ENCODE measurements at regions not wholly inside any gene's neighbourhood (a gene's known extent, or its start where the extent isn't known, plus 50 kb on each side); places are given as distances from the start of the nearest gene placed in this dataset.

- Histone ChIP-seq H3K9me3 (ENCODE audit: insufficient read depth, low read depth, low read length) (no peaks in the 10 kb centered on the region), H3K9ac (ENCODE audit: low read depth, low read length) (no peak overlapping the region), H3K27me3 (ENCODE audit: insufficient read depth, low read length) (no peaks in the 10 kb centered on the region), H3K4me1 (ENCODE audit: insufficient read depth, low read length) (no peaks in the 10 kb centered on the region), H3K27ac (ENCODE audit: low read length) (no peak overlapping the region), H3K36me3 (ENCODE audit: insufficient read depth, low read depth, low read length) (no peaks in the 10 kb centered on the region), H3K4me3 (ENCODE audit: low read length) (no peak overlapping the region)
These were observed 707.8 kb downstream of the STIM2 start for GRCh38 chr4:27568236-27568951.

- Histone ChIP-seq H3K27ac (ENCODE audit: low read length) (no peak overlapping the region), H3K9me3 (ENCODE audit: insufficient read depth, low read depth, low read length) (no peaks in the 10 kb centered on the region), H3K36me3 (ENCODE audit: insufficient read depth, low read depth, low read length) (no peaks in the 10 kb centered on the region), H3K9ac (ENCODE audit: low read depth, low read length) (no peak overlapping the region), H3K4me1 (ENCODE audit: insufficient read depth, low read length) (no peaks in the 10 kb centered on the region), H3K4me3 (ENCODE audit: low read length) (no peak overlapping the region), H3K27me3 (ENCODE audit: insufficient read depth, low read length) (no peaks in the 10 kb centered on the region)
These were observed 708.3 kb downstream of the STIM2 start for GRCh38 chr4:27568952-27569319.

GRCh38 chr4:27574743-27575142 lies 714.1 kb downstream of the STIM2 start:
- Histone ChIP-seq H3K27ac (ENCODE audit: low read length) (no peak overlapping the region), H3K4me3 (ENCODE audit: low read length) (no peak overlapping the region), H3K9me3 (ENCODE audit: insufficient read depth, low read depth, low read length) (no peaks in the 10 kb centered on the region), H3K27me3 (ENCODE audit: insufficient read depth, low read length) (no peaks in the 10 kb centered on the region), H3K4me1 (ENCODE audit: insufficient read depth, low read length) (no peaks in the 10 kb centered on the region), H3K36me3 (ENCODE audit: insufficient read depth, low read depth, low read length) (no peaks in the 10 kb centered on the region), H3K9ac (ENCODE audit: low read depth, low read length) (no peak overlapping the region)

GRCh38 chr4:27577951-27578350 lies 717.3 kb downstream of the STIM2 start:
- Histone ChIP-seq H3K4me3 (ENCODE audit: low read length) (no peak overlapping the region), H3K36me3 (ENCODE audit: insufficient read depth, low read depth, low read length) (no peaks in the 10 kb centered on the region), H3K27ac (ENCODE audit: low read length) (no peak overlapping the region), H3K4me1 (ENCODE audit: insufficient read depth, low read length) (no peaks in the 10 kb centered on the region), H3K9me3 (ENCODE audit: insufficient read depth, low read depth, low read length) (no peaks in the 10 kb centered on the region), H3K27me3 (ENCODE audit: insufficient read depth, low read length) (no peaks in the 10 kb centered on the region), H3K9ac (ENCODE audit: low read depth, low read length) (no peak overlapping the region)

GRCh38 chr4:27592738-27593137 lies 732.1 kb downstream of the STIM2 start:
- H3K27me3 ChIP-seq (ENCODE audit: insufficient read depth, low read length) = no peaks in the 10 kb centered on the region

GRCh38 chr4:27594922-27595321 lies 734.3 kb downstream of the STIM2 start:
- Histone ChIP-seq H3K4me1 (ENCODE audit: insufficient read depth, low read length) (no peaks in the 10 kb centered on the region), H3K36me3 (ENCODE audit: insufficient read depth, low read depth, low read length) (no peaks in the 10 kb centered on the region), H3K27me3 (ENCODE audit: insufficient read depth, low read length) (no peaks in the 10 kb centered on the region), H3K4me3 (ENCODE audit: low read length) (no peak overlapping the region), H3K27ac (ENCODE audit: low read length) (no peak overlapping the region), H3K9ac (ENCODE audit: low read depth, low read length) (no peak overlapping the region), H3K9me3 (ENCODE audit: insufficient read depth, low read depth, low read length) (no peaks in the 10 kb centered on the region)

More at GRCh38 chr4:27592738-27593137, 732.1 kb downstream of the STIM2 start:
- no peaks in the 10 kb centered on the region for H3K4me1 ChIP-seq (ENCODE audit: insufficient read depth, low read length)
- H3K27ac ChIP-seq (ENCODE audit: low read length) = no peak overlapping the region
- no peak overlapping the region for H3K9ac ChIP-seq (ENCODE audit: low read depth, low read length)
- H3K9me3 ChIP-seq (ENCODE audit: insufficient read depth, low read depth, low read length) = no peaks in the 10 kb centered on the region
- no peak overlapping the region for H3K4me3 ChIP-seq (ENCODE audit: low read length)
- no peaks in the 10 kb centered on the region for H3K36me3 ChIP-seq (ENCODE audit: insufficient read depth, low read depth, low read length)

- Histone ChIP-seq H3K4me1 (ENCODE audit: insufficient read depth, low read length) (no peaks in the 10 kb centered on the region), H3K9ac (ENCODE audit: low read depth, low read length) (no peak overlapping the region), H3K9me3 (ENCODE audit: insufficient read depth, low read depth, low read length) (no peaks in the 10 kb centered on the region), H3K4me3 (ENCODE audit: low read length) (no peak overlapping the region), H3K36me3 (ENCODE audit: insufficient read depth, low read depth, low read length) (no peaks in the 10 kb centered on the region), H3K27me3 (ENCODE audit: insufficient read depth, low read length) (no peaks in the 10 kb centered on the region), H3K27ac (ENCODE audit: low read length) (no peak overlapping the region)
These were observed 735.1 kb downstream of the STIM2 start for GRCh38 chr4:27595571-27596360.

- Histone ChIP-seq H3K36me3 (ENCODE audit: insufficient read depth, low read depth, low read length) (no peaks in the 10 kb centered on the region), H3K9me3 (ENCODE audit: insufficient read depth, low read depth, low read length) (no peaks in the 10 kb centered on the region), H3K27ac (ENCODE audit: low read length) (no peak overlapping the region), H3K27me3 (ENCODE audit: insufficient read depth, low read length) (no peaks in the 10 kb centered on the region), H3K4me1 (ENCODE audit: insufficient read depth, low read length) (no peaks in the 10 kb centered on the region), H3K9ac (ENCODE audit: low read depth, low read length) (no peak overlapping the region), H3K4me3 (ENCODE audit: low read length) (no peak overlapping the region)
These were observed 741.5 kb downstream of the STIM2 start for GRCh38 chr4:27602172-27602571.

- Histone ChIP-seq H3K27me3 (ENCODE audit: insufficient read depth, low read length) (no peaks in the 10 kb centered on the region), H3K27ac (ENCODE audit: low read length) (no peak overlapping the region)
These were observed 744.1 kb downstream of the STIM2 start for GRCh38 chr4:27604692-27605091.

GRCh38 chr4:27616166-27616565 lies 755.5 kb downstream of the STIM2 start:
- Histone ChIP-seq H3K9me3 (ENCODE audit: insufficient read depth, low read depth, low read length) (no peaks in the 10 kb centered on the region), H3K9ac (ENCODE audit: low read depth, low read length) (no peak overlapping the region), H3K27ac (ENCODE audit: low read length) (no peak overlapping the region), H3K36me3 (ENCODE audit: insufficient read depth, low read depth, low read length) (no peaks in the 10 kb centered on the region), H3K27me3 (ENCODE audit: insufficient read depth, low read length) (no peaks in the 10 kb centered on the region), H3K4me1 (ENCODE audit: insufficient read depth, low read length) (no peaks in the 10 kb centered on the region), H3K4me3 (ENCODE audit: low read length) (no peak overlapping the region)

More at GRCh38 chr4:27604692-27605091, 744.1 kb downstream of the STIM2 start:
- H3K4me3 ChIP-seq (ENCODE audit: low read length) = no peak overlapping the region
- no peaks in the 10 kb centered on the region for H3K9me3 ChIP-seq (ENCODE audit: insufficient read depth, low read depth, low read length)
- no peak overlapping the region for H3K9ac ChIP-seq (ENCODE audit: low read depth, low read length)
- no peaks in the 10 kb centered on the region for H3K36me3 ChIP-seq (ENCODE audit: insufficient read depth, low read depth, low read length)
- H3K4me1 ChIP-seq (ENCODE audit: insufficient read depth, low read length) = no peaks in the 10 kb centered on the region

GRCh38 chr4:27619435-27619834 lies 758.8 kb downstream of the STIM2 start:
- Histone ChIP-seq H3K27me3 (ENCODE audit: insufficient read depth, low read length) (no peaks in the 10 kb centered on the region), H3K9ac (ENCODE audit: low read depth, low read length) (no peak overlapping the region), H3K36me3 (ENCODE audit: insufficient read depth, low read depth, low read length) (no peaks in the 10 kb centered on the region), H3K9me3 (ENCODE audit: insufficient read depth, low read depth, low read length) (no peaks in the 10 kb centered on the region), H3K4me1 (ENCODE audit: insufficient read depth, low read length) (no peaks in the 10 kb centered on the region), H3K4me3 (ENCODE audit: low read length) (no peak overlapping the region), H3K27ac (ENCODE audit: low read length) (no peak overlapping the region)

GRCh38 chr4:27620886-27621285 lies 760.2 kb downstream of the STIM2 start:
- H3K9me3 ChIP-seq (ENCODE audit: insufficient read depth, low read depth, low read length) = no peaks in the 10 kb centered on the region
- no peak overlapping the region for H3K4me3 ChIP-seq (ENCODE audit: low read length)
- no peak overlapping the region for H3K9ac ChIP-seq (ENCODE audit: low read depth, low read length)
- no peaks in the 10 kb centered on the region for H3K27me3 ChIP-seq (ENCODE audit: insufficient read depth, low read length)
- no peaks in the 10 kb centered on the region for H3K4me1 ChIP-seq (ENCODE audit: insufficient read depth, low read length)
- H3K27ac ChIP-seq (ENCODE audit: low read length) = no peak overlapping the region
- H3K36me3 ChIP-seq (ENCODE audit: insufficient read depth, low read depth, low read length) = no peaks in the 10 kb centered on the region

Data from iPS-20b (cell line).